ENCODE measurements at regions not wholly inside any gene's neighbourhood (a gene's known extent, or its start where the extent isn't known, plus 50 kb on each side); places are given as distances from the start of the nearest gene placed in this dataset.

DNA sequence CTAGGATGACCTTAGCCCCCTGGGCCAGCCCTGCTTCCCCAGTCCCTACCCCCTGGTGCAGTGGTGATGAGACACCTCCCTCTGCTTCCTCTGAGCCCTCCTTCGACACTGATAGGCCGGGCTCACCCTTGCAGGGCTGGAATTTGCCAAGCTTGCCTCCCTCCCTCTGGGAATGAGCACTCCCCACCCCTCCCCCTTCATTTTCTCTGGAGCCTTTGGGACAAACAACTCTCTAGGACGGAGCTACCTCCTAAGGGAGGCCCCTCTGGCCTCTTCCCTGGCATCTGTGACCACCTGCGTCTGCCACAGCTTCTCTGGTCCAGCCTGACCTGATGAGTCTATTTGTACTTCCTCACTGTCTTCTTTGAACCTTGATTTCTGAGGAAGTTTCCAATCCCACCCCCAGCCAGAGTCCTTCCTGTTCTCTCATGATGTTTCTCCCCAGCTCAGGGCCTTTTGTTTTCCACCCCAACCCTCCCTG, 53.3 kb upstream of the ADA2 start:
- Histone ChIP-seq H2AFZ (peak overlapping the region; percentile 54), H3K27me3 (ENCODE audit: insufficient read depth) (no peaks in the 10 kb centered on the region), H3K27ac (ENCODE audit: low read depth) (peak overlapping the region; percentile 93), H3F3A (replicated peaks; ENCODE audit: low read depth) (peaks cover 6% of the 10 kb centered on the region), H3K4me1 (ENCODE audit: insufficient read depth) (peaks cover 39% of the 10 kb centered on the region), H3K79me2 (replicated peaks; ENCODE audit: insufficient read depth) (no peaks in the 10 kb centered on the region), H4K20me1 (replicated peaks; ENCODE audit: insufficient read depth) (no peaks in the 10 kb centered on the region), H3K36me3 (ENCODE audit: insufficient read depth) (no peaks in the 10 kb centered on the region), H3K4me2 (peak overlapping the region; percentile 68), H3K4me3 (peak overlapping the region; percentile 18; the same call in 1 of the 2 replicates), H3K9me2 (ENCODE audit: insufficient read depth) (no peaks in the 10 kb centered on the region)
- Mint-ChIP-seq H3K4me3 (peak overlapping the region; percentile 30; the same call in 2 of the 3 replicates), H3K4me1 (peaks cover 43% of the 10 kb centered on the region), H3K27ac (peak overlapping the region; percentile 93), H3K27me3 (ENCODE audit: insufficient read depth, low read depth, poor library complexity) (peaks cover 20% of the 10 kb centered on the region), H3K36me3 (ENCODE audit: low read depth) (no peaks in the 10 kb centered on the region), H3K9me3 (no peaks in the 10 kb centered on the region; the same call in 2 of the 3 replicates)
- DNase-seq (ENCODE audit: low spot score) (peak; percentile 87), ATAC-seq (peak; percentile 78)
- TF ChIP-seq CREB1 (CRISPR knock-in tag; IDR thresholded peaks at IDR 0.05; ENCODE audit: low read depth) (no peak), POLR2AphosphoS5 (IDR thresholded peaks at IDR 0.05; ENCODE audit: low read depth) (no peak)
- TF ChIP-seq, protein P1, sequence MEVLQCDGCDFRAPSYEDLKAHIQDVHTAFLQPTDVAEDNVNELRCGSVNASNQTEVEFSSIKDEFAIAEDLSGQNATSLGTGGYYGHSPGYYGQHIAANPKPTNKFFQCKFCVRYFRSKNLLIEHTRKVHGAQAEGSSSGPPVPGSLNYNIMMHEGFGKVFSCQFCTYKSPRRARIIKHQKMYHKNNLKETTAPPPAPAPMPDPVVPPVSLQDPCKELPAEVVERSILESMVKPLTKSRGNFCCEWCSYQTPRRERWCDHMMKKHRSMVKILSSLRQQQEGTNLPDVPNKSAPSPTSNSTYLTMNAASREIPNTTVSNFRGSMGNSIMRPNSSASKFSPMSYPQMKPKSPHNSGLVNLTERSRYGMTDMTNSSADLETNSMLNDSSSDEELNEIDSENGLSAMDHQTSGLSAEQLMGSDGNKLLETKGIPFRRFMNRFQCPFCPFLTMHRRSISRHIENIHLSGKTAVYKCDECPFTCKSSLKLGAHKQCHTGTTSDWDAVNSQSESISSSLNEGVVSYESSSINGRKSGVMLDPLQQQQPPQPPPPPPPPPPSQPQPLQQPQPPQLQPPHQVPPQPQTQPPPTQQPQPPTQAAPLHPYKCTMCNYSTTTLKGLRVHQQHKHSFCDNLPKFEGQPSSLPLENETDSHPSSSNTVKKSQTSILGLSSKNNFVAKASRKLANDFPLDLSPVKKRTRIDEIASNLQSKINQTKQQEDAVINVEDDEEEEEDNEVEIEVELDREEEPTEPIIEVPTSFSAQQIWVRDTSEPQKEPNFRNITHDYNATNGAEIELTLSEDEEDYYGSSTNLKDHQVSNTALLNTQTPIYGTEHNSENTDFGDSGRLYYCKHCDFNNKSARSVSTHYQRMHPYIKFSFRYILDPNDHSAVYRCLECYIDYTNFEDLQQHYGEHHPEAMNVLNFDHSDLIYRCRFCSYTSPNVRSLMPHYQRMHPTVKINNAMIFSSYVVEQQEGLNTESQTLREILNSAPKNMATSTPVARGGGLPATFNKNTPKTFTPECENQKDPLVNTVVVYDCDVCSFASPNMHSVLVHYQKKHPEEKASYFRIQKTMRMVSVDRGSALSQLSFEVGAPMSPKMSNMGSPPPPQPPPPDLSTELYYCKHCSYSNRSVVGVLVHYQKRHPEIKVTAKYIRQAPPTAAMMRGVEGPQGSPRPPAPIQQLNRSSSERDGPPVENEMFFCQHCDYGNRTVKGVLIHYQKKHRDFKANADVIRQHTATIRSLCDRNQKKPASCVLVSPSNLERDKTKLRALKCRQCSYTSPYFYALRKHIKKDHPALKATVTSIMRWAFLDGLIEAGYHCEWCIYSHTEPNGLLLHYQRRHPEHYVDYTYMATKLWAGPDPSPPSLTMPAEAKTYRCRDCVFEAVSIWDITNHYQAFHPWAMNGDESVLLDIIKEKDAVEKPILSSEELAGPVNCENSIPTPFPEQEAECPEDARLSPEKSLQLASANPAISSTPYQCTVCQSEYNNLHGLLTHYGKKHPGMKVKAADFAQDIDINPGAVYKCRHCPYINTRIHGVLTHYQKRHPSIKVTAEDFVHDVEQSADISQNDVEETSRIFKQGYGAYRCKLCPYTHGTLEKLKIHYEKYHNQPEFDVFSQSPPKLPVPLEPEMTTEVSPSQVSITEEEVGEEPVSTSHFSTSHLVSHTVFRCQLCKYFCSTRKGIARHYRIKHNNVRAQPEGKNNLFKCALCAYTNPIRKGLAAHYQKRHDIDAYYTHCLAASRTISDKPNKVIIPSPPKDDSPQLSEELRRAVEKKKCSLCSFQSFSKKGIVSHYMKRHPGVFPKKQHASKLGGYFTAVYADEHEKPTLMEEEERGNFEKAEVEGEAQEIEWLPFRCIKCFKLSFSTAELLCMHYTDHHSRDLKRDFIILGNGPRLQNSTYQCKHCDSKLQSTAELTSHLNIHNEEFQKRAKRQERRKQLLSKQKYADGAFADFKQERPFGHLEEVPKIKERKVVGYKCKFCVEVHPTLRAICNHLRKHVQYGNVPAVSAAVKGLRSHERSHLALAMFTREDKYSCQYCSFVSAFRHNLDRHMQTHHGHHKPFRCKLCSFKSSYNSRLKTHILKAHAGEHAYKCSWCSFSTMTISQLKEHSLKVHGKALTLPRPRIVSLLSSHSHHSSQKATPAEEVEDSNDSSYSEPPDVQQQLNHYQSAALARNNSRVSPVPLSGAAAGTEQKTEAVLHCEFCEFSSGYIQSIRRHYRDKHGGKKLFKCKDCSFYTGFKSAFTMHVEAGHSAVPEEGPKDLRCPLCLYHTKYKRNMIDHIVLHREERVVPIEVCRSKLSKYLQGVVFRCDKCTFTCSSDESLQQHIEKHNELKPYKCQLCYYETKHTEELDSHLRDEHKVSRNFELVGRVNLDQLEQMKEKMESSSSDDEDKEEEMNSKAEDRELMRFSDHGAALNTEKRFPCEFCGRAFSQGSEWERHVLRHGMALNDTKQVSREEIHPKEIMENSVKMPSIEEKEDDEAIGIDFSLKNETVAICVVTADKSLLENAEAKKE (CRISPR knock-in tag; IDR thresholded peaks at IDR 0.05) = peak; percentile 56; the same call in 1 of the 2 replicates
- TF ChIP-seq, protein P2, sequence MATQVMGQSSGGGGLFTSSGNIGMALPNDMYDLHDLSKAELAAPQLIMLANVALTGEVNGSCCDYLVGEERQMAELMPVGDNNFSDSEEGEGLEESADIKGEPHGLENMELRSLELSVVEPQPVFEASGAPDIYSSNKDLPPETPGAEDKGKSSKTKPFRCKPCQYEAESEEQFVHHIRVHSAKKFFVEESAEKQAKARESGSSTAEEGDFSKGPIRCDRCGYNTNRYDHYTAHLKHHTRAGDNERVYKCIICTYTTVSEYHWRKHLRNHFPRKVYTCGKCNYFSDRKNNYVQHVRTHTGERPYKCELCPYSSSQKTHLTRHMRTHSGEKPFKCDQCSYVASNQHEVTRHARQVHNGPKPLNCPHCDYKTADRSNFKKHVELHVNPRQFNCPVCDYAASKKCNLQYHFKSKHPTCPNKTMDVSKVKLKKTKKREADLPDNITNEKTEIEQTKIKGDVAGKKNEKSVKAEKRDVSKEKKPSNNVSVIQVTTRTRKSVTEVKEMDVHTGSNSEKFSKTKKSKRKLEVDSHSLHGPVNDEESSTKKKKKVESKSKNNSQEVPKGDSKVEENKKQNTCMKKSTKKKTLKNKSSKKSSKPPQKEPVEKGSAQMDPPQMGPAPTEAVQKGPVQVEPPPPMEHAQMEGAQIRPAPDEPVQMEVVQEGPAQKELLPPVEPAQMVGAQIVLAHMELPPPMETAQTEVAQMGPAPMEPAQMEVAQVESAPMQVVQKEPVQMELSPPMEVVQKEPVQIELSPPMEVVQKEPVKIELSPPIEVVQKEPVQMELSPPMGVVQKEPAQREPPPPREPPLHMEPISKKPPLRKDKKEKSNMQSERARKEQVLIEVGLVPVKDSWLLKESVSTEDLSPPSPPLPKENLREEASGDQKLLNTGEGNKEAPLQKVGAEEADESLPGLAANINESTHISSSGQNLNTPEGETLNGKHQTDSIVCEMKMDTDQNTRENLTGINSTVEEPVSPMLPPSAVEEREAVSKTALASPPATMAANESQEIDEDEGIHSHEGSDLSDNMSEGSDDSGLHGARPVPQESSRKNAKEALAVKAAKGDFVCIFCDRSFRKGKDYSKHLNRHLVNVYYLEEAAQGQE (IDR thresholded peaks at IDR 0.05; ENCODE audit: unreplicated experiment) = no peak

All from GM23338 (cell line).